ENCODE measurements at regions not wholly inside any gene's neighbourhood (a gene's known extent, or its start where the extent isn't known, plus 50 kb on each side); places are given as distances from the start of the nearest gene placed in this dataset.
"Not testable (repeated sequence)": the region's sequence is repeated elsewhere in the genome, so short reads cannot be mapped to it uniquely, and the experiment has no call there.

DNA sequence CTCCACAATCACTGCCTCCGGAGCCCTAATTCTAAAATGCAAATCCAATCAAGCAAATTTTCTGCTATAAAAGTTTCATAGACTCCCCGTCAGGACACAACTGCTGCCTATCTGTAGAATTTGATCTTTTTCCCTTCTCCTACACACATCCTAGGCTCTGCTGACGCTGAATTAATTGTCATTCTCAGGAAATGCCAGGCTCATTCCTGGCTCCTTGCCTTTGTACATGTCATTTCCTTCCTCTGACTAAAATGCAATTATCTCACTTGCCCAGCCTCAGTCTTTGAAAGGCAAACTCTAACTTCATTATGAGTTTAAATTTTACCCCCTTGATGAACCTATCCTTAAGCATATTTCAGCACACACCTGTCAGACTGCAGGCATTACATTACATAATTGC lies 844.9 kb upstream of the CRIM1 start:
- DNase-seq = no peak

DNA sequence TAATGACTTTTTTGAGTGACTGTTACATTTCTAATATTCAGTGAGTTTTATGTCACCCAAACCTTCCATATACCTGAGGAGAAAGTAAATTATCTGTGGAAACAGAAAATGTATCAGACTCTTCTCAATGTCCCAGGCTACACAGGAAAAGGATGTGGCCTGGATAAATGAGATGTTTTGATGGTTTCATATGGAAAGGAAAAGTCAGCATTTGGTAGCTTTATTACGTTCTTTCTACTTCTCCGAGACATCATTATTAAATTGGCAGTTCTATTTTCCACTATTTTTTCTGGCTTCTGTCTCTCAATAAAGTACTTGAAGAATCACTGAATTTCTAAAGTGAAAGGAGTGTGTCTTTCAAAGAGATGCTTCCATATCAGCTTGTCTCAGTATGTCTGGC lies 847.0 kb upstream of the CRIM1 start:
- no peak for DNase-seq

DNA sequence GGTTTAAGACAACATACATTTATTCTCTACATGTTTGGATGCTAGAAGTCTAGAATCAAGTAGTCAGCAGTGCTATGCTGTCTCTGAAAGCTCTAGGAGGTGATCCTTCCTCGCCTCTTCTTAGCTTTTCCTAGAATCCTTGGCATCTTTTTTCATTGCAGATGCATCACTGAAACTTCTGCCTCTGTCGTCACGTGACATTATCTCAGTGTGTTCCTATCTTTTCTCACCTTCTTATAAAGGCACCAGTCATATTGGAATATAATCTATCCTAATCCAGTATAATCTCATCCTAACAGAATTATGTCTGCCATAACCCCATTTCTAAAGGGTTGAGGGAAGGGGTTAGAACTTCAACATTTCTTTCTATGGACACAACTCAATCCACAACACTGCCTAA lies 851.2 kb upstream of the CRIM1 start:
- no peak for DNase-seq

DNA sequence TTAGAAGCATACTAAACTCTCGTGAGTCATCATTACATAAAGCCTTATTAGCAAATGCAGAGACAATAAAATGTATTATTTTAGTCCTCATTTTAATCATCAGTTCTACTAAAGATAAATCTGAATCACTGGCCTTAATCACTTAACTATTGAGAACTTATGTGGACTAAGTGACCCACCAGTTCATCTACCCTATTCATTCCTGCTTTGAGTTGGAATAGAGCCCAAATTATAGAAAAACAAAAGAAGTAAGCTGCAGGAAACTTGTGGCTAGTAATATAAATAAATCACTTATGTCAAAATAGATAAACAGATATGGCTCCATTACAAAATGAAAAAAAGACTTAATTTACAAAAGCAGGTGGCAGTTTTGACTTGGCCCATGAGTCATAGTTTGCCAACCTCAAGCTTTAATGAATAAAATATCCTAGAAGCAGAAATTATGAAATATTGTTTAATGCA lies 851.8 kb upstream of the CRIM1 start:
- no peak for DNase-seq

DNA sequence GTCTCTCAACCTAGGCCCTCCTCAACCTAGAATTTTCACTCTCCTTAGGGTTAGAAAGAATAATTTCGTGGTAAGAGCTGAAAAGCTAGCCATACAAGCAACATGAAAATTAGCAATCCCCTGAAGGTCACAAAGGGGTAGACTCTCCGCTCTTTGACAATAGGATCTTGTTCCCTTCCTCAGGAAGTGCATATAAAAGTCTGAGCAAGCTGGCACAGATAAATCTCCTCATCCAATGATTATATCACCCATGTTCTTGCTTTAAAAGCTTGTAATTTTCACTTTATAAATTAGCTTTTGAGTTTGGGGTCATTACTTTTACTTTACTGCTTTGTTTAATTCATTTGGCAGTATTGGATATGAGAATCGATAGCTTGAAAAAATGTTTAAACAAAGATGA lies 852.3 kb upstream of the CRIM1 start:
- no peak for DNase-seq

DNA sequence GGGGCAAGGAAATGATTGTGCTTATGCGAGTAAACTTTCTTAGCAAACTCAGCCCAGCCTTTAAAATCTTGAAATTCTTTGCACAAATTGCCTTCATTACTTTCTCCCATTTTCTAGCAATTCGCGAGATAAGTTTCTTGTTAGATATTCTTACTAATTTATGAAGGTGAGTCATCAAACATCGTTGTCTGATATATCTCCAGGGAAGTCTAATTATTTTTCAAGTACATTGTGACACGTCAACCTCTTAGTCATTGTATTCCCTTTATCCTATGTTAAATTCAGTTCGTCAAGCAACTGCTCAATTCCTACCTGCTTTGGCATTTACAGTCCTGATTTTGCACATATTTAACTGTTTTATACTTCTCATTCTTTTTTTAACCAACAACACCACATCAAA lies 854.5 kb upstream of the CRIM1 start:
- DNase-seq = no peak

DNA sequence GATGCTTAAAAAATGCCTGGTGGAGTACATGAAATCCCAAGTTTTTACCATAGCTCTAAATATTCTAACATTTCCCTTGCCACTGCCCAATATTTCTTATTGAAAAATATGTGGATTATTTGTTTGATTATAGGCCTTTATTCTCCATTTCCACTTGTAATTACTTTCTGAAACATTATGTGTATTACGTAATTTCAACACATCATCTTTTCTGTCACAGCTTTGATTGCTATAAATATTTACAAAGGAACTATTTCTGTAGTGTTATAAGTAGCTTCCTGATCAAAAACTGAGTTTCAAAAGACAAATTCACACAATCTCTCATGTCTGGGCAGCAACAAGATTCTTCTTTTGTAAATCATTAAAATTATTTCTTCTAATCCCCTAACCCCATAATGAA lies 859.6 kb upstream of the CRIM1 start:
- DNase-seq = no peak

DNA sequence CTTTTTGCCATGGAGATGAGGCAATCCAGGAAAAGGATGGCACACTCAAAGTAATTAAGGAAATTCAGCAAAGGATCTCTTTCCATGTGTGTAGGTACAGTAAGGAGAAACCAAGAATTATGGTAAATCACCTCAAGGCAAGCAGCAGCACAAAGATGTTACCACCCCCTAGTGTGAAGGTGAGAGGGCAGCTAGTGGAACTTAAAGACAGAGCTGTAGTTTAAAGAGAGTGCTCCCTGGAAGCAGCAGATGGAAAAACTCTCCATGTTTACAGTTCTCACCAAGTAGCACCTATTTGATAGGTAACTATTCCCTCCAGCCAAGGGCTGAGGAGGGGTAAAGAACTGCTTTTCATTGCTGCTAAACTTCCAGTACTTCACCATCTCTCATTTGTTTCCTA lies 860.4 kb upstream of the CRIM1 start:
- no peak for DNase-seq

DNA sequence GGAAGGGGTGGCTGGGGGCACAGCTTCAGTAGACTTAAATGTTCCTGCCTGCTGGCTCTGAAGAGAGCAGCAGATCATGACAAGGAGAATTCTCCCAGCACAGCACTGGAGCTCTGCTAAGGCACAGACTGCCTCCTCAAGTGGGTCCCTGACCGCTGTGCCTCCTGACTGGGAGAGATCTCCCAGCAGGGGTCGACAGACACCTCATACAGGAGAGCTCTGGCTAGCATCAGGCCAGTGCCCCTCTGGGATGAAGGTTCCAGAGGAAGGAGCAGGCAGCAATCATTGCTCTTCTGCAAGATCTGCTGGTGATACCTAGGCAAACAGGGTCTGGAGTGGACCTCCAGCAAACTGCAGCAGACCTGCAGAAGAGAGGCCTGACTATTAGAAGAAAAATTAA lies 877.5 kb upstream of the CRIM1 start:
- not testable (repeated sequence) for DNase-seq

DNA sequence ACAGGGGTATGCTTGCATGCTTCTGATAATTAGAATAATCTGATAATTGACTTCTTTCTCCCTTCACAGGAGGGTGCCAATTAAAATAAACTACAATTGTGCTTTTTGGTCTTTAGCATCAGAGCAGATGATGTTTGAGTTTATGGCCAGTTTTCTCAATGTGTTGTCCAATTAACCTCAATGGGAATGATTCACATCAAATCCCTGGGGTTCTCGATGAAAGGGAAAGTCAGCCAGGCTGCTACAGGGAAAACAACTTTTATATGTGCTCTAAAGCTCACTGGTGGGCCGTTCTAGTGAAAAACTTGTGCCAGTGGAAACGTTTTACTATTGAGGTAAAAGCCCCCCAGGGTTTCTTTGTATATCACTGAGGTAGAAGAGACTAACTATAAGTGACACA lies 887.3 kb upstream of the CRIM1 start:
- DNase-seq = no peak

DNA sequence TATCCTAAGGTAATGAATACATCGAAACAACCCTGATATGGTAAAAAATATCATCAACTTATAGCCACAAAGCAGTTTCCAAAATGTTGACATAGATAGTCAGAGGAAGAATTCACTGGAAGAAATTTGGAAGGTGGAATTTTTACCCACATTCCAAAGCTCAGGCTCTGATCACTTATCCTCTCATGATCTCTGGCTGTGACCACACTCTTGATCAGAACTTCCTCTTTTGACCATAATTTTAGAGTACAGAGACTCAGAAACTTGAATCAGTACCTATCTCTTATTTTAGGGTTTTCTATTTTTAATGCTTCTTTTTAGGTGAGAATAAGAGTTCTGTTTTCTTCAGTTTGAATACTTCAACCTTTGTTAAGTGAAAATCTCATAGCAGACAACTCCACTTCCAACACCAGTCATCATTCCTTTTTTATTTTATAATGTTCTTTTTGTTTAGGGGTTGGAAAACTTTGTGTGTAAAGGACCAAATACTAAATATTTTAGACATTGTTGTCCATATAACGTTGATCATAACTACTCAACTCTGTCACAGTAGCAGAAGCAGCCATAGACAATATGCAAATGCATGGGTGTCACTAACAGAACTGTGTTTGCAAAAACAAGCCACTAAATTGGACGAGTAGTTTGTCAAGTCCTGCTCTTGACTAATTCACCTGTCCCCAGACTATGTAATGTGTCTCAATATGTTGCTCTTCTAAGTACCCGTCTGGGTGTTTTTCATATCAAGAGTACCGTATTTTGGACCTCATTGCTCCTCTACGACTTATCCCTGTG lies 891.6 kb upstream of the CRIM1 start:
- DNase-seq = no peak

DNA sequence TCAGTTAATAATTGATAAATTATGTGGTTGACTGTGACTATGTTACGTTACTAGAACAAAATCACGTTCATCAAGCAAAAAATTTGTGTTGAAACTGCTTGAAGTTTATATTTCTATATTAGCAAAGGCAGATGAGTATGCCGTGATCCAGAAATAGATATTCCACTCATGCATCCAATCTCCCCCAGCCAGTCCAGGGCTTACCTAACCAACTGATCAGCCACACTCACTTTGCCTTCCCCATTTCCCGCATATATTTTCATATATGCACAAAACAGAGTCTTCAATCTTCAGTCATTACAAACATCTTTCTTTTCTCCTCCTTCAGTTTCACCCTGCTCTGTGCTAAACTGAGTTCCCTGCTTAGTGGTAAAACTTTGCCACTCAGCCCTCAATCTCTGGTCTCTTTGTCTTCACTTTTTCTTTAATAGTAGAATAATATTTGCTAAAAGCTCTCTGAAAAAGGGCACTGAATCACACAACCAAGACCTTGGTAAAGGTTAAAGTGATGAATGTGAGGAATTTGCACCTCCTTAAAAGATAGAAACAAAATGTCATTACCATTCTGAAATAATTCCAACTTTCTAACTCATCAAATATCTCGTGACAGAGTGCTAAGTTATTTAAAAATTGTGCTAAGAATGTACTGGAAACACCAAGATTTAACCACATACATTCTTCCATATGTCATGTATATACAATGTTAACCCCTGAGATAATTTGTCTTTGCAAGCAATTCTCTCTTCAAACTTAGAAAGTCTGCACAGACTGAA lies 893.2 kb upstream of the CRIM1 start:
- no peak for DNase-seq

DNA sequence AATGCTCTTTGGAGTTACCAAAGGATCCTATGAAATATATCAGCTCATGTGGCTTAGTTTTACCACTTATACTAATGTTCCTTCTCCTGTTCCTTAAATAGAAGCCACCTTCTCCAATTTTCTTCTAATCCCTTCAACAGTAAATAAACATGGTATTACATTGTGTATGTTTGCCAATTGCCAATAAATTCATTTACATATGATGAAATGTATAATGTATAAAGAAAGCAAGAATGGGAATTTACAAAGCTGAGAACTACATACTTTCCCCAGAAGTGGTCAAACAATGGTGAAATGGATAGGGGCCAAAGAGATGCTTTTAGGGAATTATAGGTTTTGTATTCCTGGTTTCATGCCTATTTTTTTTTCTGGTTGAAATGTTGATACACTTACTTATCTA lies 894.2 kb upstream of the CRIM1 start:
- DNase-seq = no peak

DNA sequence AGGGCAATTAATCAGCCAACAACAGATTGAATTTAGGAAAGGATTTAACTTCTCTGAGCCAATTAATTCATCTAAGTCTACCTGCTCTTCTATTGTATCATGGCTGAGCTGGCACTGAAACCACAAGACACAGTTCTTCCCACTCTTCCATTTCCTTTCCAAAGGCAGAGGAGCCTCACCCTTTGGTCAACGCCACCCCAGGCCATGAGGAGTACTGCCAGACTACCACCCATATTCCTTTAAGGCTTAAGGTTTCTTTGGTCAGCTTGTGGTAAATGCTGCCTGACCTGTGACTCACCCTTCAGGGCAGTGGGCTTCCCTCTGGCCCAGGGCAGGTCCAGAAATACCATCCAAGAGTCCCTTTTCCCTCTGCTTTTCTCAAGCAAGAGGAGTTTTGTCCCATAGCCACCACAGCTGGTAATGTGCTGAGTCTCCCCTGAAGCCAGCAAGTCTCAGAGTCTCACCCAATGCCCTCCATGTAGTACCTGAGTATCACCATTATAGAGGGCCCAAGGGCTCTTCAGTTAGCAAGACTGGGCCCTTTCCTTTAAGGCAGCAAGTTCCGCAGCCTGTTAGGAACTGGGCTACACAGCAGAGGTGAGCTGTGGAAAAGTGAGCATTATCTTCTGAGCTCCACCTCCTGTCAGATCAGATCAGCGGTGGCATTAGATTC lies 900.5 kb upstream of the CRIM1 start:
- DNase-seq = no peak

DNA sequence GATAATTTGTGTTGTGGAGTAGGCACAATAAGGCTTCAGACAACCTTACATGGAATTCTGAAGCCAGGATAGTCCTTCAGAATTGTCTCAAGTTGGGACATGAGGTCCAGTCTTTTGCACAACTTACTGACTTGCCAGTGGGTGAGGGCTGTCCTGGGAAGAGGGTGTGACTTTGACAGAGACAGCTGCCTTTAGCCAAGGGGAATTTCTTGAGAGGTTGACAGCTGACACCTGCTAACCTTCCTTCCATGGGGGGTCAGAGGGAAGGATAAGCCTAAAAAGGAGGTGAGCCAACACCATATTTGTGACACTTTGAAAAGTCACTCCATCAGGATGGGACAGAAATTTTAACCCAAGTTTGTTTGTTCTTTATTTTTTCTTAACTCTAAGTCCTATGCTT lies 907.8 kb upstream of the CRIM1 start:
- no peak for DNase-seq

DNA sequence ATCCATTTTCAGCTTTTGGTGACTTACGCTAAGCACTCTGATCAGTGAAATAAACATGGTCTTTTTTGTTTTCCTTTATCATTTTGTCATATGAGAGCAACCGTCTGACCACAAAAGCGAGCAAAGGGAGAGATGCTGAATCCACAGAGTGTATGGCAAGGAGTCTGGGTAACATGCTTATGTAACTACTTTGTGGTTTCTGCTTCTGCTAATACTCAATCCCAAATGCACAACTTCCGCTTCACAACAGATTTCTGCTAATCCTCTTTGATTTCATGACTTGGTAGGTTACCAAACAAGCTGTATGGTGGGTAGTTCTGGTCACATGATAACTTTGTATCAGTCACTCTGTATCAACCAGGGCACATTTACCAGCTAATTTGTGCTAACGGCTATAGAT lies 908.4 kb upstream of the CRIM1 start:
- no peak for DNase-seq

DNA sequence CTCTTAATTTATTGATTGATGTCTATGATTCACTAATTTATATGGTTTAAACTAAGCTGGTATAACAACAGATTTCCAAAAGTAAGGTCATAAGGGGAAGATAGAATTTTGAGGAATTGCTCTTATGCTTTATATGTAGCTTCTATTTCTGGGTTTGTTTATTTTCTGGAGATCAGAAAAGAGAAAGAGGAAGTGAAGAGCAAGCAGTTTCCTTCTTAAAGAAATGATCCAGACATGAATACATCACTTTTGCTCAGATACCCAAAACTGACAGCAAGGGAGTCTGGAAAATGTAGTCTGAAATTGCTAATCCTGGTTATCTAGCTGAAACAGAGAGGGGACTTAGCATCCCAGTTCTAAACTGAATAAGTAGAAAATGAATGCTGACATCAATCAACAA lies 912.5 kb upstream of the CRIM1 start:
- no peak for DNase-seq

DNA sequence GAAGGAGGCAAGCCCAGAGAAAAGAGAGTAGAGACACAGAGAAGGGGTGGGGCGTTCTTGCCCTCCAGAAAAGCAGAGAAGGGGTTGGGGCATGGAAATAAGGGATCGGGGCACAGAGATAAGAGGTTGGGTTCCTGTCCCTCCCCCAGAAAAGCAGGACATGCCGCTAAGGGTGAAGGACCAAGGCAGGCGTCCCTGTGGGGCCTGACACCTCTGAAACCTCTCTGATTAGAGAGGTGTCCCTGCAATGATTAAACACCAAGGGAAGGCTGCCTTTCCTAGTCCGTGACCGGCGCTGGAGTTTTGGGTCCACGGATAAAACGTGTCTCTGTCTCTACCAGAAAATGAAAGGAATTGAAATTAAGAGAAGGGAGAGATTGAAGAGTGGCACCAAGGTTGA lies 914.0 kb upstream of the CRIM1 start:
- DNase-seq = not testable (repeated sequence)

DNA sequence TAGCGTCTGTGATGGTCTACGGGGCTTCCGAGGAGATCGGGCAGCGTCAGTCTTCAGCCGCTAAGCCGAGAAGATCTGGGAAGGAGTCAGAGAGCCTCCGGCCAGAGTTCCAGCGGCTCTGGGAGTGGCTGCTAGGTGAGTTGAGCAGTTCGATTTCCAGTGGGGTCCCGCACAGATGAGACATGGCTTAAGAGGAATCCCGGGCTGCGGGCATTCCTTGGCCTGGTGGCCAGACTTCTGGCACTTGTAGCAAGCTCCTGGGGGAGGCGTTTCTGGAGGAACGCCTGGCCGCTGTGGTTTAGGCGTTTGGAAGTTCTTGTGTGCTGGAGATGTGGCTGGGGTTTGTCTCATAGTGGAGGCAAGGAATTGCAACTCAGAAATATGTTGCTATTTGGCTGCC lies 915.3 kb upstream of the CRIM1 start:
- DNase-seq = not testable (repeated sequence)

DNA sequence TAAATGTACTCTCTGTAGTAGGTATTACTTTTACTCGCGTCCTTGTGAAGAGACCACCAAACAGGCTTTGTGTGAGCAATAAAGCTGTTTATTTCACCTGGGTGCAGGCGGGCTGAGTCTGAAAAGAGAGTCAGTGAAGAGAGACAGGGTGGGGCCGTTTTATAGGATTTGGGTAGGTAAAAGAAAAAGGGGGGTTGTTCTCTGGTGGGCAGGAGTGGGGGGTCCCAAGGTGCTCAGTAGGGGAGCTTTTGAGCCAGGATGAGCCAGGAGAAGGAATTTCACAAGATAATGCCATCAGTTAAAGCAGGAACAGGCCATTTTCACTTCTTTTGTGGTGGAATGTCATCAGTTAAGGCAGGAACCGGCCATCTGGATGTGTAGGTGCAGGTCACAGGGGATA lies 918.7 kb upstream of the CRIM1 start:
- DNase-seq = not testable (repeated sequence)

DNA sequence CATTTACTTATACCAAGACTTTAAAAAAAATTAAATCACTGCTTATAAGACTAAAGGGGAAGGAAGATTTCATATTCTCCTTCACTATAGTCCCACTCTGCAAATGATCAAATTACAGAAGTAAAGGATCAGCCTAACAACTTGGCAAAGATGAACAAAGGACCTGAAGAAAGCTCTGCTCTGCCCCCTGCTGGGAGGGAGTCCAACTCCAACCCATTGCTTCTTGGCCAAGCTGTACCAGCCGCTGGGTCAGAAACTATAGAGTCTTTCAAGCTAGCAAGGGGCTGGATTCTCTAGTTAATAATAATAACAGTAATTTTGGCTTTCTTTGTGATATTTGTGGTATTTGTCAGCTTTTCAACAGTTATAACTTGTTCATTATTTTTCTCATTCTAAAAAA lies 927.0 kb upstream of the CRIM1 start:
- DNase-seq = no peak

DNA sequence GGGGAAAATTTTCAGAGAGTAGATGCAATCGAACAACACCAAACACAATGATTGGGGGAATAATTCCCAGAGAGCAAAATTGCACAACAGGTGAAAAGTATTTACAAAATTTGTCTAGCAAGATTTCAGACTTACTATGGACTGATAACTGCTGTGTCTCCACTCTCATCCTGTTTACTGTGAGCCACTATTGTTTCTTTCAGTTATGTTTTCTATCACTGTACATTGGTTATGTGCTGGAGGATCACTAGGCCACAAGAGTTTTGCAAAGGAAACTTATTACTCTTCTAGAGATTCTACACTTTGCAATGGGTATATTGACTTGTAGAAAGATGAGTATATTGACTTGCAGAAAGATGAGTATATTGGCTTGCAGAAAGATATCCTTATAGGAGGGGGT lies 934.1 kb upstream of the CRIM1 start:
- DNase-seq = no peak

DNA sequence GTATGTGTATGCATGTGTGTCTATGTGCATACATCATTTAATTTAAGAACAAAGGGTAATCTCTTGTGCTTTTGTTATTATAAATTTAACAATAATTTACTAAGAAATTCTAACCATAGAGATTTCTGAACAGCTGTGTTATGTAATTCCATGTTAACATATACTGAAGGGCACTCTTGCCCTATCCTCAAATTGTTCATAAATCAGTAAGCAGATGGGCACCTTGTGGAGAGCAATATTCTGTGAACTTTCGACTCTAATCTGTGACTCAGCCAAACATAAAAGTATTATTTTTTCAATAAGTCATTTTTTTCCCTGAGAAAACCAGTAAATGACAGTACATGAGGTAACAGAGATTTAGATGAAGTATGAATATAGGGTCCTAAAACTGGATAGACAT lies 938.3 kb upstream of the CRIM1 start:
- no peak for DNase-seq

All from NK-92 treated with Interleukin-12 subunit alpha and Interleukin-12 subunit beta, amount 100 ng/mL, for 24 hours (cell line).